ENCODE measurements at regions not wholly inside any gene's neighbourhood (a gene's known extent, or its start where the extent isn't known, plus 50 kb on each side); places are given as distances from the start of the nearest gene placed in this dataset.

DNA sequence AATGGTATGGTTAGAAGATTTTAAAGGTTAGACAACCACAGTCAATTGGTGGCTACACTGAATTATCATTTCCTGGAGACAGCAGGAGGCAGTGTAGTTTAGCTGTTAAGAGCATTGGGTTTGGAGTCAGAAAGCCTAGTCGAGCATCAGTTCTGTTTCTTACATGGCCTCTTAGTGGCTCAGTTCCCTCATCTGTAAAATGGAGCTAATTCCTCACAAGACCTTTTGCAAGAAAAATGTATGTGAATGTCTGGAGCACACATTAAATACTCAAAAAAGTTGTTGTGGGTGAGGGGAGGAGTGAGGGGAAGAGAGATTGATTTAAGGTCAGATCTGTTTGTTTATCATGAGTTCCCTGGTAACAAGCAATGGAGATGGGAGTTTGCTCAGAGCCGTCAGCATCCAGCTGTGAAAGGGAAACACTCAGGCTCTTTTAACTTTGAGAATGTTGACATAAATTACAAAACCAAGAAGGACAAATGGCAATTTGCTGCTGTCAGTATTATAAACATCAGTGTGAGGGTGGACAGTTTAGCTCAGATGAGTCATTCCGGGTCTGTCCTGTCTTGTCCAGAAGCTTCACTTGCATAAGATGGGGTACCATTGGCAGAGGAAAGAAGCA, 98.2 kb upstream of the PGRMC2 start:
- Histone ChIP-seq H3K9me3 (replicated peaks; ENCODE audit: low read length) (no peaks in the 10 kb centered on the region), H3K4me3 (ENCODE audit: low read length) (no peak overlapping the region), H3K9ac (ENCODE audit: low read depth, low read length) (peak overlapping the region; percentile 59), H3K4me1 (ENCODE audit: control insufficient read depth, insufficient read depth, low read length) (peaks cover 50% of the 10 kb centered on the region), H3K4me2 (ENCODE audit: low read length) (peak overlapping the region; percentile 63), H3K36me3 (ENCODE audit: insufficient read depth, low read length) (no peaks in the 10 kb centered on the region), H3K27me3 (ENCODE audit: control insufficient read depth, insufficient read depth, low read length) (no peaks in the 10 kb centered on the region)

DNA sequence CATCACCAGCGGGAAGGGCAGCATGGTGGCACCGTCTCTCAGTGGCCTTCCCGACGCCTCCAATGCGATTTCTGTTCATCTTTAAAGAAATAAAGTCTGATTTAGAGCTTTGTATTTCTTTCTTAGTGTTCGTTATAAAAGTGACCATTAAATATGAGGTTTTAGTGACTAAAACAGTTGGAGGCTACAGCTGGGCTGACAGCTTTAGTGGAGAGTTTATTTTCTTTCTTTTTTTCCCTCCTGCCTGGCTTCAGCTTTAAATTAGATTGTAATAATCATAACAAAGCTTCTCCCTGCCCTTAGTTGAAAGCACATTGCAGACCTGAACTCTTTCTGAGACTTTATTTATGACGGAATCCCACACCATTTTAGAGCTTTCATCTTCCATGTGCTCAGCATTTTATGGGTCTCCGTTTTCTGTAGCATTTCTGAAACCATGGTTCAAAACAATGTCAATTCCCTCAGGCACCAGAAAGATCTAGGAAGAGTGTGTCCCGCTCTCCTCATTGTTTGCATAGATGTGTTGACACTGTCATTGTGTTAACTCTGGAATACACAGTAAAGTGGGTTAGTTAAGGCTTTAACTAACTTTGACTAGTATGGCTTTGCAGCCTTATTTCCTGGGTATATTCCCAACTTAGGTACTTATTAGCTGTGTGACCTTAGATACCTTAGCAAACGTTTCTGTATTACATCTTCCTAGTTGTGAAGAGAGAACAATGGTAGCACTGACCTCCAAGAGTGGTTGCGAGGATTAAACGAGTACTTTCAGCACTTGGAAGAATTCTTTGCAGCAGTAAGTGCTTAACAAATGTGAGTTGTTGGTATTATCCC, 97.4 kb upstream of the PGRMC2 start:
- no peaks in the 10 kb centered on the region for H3K9me3 ChIP-seq (replicated peaks; ENCODE audit: low read length)
- H3K4me3 ChIP-seq (ENCODE audit: low read length): no peak overlapping the region
- H3K4me1 ChIP-seq (ENCODE audit: control insufficient read depth, insufficient read depth, low read length): peaks cover 57% of the 10 kb centered on the region
- no peaks in the 10 kb centered on the region for H3K36me3 ChIP-seq (ENCODE audit: insufficient read depth, low read length)
- no peaks in the 10 kb centered on the region for H3K27me3 ChIP-seq (ENCODE audit: control insufficient read depth, insufficient read depth, low read length)
- peak overlapping the region; percentile 63 for H3K4me2 ChIP-seq (ENCODE audit: low read length)
- H3K9ac ChIP-seq (ENCODE audit: low read depth, low read length): peak overlapping the region; percentile 59

DNA sequence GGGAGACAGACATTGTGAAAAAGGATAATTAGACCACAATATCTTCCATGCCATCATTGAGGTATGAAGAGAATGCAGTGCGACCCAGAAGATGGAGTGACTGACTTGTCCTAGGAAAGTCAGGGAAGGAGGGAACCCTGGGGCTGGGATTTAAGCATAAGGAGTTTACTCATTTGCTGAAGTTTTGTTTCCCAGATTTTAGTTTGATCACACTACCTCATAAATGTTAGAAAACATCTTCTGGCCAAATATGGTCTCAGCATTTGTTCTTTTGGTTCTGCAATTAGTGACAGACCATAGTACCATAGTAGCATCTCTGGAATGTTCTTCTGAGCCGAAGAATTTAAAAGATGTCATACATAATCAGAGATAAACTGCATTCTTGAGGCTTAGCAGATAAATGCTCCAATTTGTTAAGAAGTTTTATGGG, 96.5 kb upstream of the PGRMC2 start:
- Histone ChIP-seq H3K9ac (ENCODE audit: low read depth, low read length) (peak overlapping the region; percentile 57), H3K4me3 (ENCODE audit: low read length) (peak overlapping the region; percentile 30), H3K4me1 (ENCODE audit: control insufficient read depth, insufficient read depth, low read length) (peaks cover 58% of the 10 kb centered on the region), H3K4me2 (ENCODE audit: low read length) (peak overlapping the region; percentile 40), H3K9me3 (replicated peaks; ENCODE audit: low read length) (no peaks in the 10 kb centered on the region), H3K36me3 (ENCODE audit: insufficient read depth, low read length) (no peaks in the 10 kb centered on the region), H3K27me3 (ENCODE audit: control insufficient read depth, insufficient read depth, low read length) (no peaks in the 10 kb centered on the region)

DNA sequence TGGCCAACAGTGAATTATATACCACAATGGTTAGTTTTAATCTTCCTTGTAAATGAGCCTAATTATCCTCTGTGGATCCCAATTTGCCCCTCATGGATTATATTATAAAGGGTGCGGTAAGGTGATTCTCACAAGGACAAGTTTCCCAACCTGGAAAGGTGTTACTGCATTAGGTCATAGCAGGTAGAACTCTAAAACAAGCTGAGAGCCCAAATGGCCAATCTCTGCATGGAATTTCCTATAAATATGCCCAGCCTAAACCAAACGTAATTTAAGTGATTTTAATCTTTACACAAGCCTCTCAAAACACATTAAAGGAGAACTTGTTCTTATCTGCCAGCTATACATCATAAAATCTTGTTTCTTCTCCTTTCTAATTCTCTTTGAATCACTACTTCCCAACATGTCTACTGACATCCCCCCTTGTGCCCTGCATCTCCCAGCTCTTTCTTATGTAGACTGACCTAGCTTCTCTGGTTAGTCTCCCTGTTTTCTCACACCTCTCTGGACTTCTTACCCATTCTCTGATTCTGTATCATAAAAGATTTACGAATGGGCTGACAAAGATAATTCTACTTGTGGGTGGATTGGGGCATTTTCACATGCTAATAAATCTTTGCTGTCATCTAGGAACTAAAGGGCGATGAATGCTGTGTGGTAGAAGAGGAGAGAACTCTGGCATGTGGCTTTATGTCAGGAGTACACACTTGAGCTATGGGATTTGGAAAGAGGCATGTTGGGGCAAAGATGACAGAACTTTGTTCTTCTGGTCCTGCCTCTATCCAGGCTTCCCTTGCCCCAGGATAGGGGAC, 94.3 kb upstream of the PGRMC2 start:
- H3K27me3 ChIP-seq (ENCODE audit: control insufficient read depth, insufficient read depth, low read length): no peaks in the 10 kb centered on the region
- no peak overlapping the region for H3K9ac ChIP-seq (ENCODE audit: low read depth, low read length)
- H3K4me2 ChIP-seq (ENCODE audit: low read length): no peak overlapping the region
- H3K36me3 ChIP-seq (ENCODE audit: insufficient read depth, low read length): no peaks in the 10 kb centered on the region
- peaks cover 44% of the 10 kb centered on the region for H3K4me1 ChIP-seq (ENCODE audit: control insufficient read depth, insufficient read depth, low read length)
- no peaks in the 10 kb centered on the region for H3K9me3 ChIP-seq (replicated peaks; ENCODE audit: low read length)
- H3K4me3 ChIP-seq (ENCODE audit: low read length): no peak overlapping the region

DNA sequence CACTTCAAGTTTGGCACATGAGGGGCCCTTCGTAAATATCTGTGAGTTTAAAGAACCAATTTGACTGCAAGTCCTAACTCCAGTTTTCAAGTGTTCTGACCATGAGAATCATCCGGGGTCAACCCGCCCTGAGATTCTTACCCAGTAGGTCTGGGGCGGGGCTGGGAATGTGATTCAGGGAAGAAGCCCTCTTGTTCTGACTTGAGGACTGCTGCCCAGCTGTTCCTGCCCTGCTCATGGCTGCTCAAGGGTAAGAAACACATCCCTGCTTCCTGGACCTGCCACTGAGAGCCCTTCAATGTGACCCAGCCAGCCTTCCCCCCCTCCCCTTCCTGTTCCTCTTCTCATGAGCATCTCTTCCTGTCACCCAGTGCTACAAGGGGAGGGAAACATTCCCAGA, 92.7 kb upstream of the PGRMC2 start:
- Histone ChIP-seq H3K27me3 (ENCODE audit: control insufficient read depth, insufficient read depth, low read length) (no peaks in the 10 kb centered on the region), H3K4me3 (ENCODE audit: low read length) (no peak overlapping the region), H3K9me3 (replicated peaks; ENCODE audit: low read length) (no peaks in the 10 kb centered on the region), H3K9ac (ENCODE audit: low read depth, low read length) (no peak overlapping the region), H3K36me3 (ENCODE audit: insufficient read depth, low read length) (no peaks in the 10 kb centered on the region), H3K4me2 (ENCODE audit: low read length) (no peak overlapping the region), H3K4me1 (ENCODE audit: control insufficient read depth, insufficient read depth, low read length) (peaks cover 28% of the 10 kb centered on the region)

DNA sequence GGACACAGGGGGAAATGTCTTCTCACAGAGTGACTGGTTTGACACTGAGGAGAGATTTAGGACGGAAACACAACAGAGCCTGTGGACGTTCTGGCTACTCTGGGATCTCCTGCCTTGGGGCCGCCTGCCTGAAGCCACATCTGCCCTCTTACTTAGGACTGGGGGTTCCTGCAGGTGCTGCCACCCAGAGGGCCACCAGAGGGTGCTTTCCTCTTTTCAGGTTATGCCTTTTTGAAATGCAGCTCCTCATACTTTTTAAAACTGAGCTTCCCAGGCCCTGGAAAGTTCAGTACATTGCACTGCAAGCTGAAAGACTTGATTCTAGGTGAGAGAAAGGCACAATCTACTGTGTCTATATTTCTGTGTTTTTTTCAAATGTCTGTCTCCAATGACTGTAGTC, 92.2 kb upstream of the PGRMC2 start:
- Histone ChIP-seq H3K9me3 (replicated peaks; ENCODE audit: low read length) (no peaks in the 10 kb centered on the region), H3K9ac (ENCODE audit: low read depth, low read length) (no peak overlapping the region), H3K27me3 (ENCODE audit: control insufficient read depth, insufficient read depth, low read length) (no peaks in the 10 kb centered on the region), H3K4me1 (ENCODE audit: control insufficient read depth, insufficient read depth, low read length) (peaks cover 24% of the 10 kb centered on the region), H3K4me3 (ENCODE audit: low read length) (no peak overlapping the region), H3K4me2 (ENCODE audit: low read length) (no peak overlapping the region), H3K36me3 (ENCODE audit: insufficient read depth, low read length) (no peaks in the 10 kb centered on the region)

DNA sequence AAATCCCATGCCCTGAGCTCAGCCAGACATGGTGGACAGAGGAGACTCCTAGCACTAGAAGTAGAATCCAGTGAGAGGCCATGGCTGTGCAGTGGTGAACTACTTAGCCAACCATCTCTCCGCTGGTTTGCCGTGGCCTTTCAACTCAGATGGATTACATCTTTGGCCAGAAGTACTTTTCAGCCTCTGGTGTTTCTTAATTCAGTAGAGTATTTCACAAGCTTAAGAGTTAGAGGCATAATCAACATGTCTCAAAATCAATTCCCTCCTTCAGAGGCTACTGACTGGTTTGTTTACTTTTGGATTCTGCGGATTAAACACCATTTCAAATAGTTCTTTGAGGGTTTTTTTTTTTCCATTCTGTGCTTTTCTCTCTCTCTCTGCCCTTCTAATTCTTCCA, 91.1 kb upstream of the PGRMC2 start:
- peaks cover 12% of the 10 kb centered on the region for H3K4me1 ChIP-seq (ENCODE audit: control insufficient read depth, insufficient read depth, low read length)
- no peak overlapping the region for H3K4me2 ChIP-seq (ENCODE audit: low read length)
- H3K9ac ChIP-seq (ENCODE audit: low read depth, low read length): no peak overlapping the region
- no peak overlapping the region for H3K4me3 ChIP-seq (ENCODE audit: low read length)
- H3K27me3 ChIP-seq (ENCODE audit: control insufficient read depth, insufficient read depth, low read length): no peaks in the 10 kb centered on the region
- H3K9me3 ChIP-seq (replicated peaks; ENCODE audit: low read length): no peaks in the 10 kb centered on the region
- no peaks in the 10 kb centered on the region for H3K36me3 ChIP-seq (ENCODE audit: insufficient read depth, low read length)

DNA sequence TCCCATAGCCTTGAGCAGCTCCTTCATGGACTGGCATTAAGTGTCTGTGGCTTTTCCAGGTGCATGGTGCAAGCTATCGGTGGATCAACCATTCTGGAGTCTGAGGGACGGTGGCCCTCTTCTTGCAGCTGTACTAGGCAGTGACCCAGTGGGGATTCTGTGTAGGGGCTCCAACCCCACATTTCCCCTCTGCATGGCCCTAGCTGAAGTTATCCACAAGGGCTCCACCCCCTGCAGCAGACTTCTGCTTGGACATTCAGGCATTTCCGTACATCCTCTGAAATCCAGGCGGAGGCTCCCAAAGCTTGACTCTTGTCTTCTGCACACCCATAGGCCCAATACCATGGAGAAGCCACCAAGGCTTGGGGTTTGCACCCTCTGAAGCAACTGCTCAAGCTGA, 89.3 kb upstream of the PGRMC2 start:
- Histone ChIP-seq H3K4me2 (ENCODE audit: low read length) (no peak overlapping the region), H3K9me3 (replicated peaks; ENCODE audit: low read length) (no peaks in the 10 kb centered on the region), H3K4me3 (ENCODE audit: low read length) (no peak overlapping the region), H3K36me3 (ENCODE audit: insufficient read depth, low read length) (no peaks in the 10 kb centered on the region), H3K27me3 (ENCODE audit: control insufficient read depth, insufficient read depth, low read length) (no peaks in the 10 kb centered on the region), H3K4me1 (ENCODE audit: control insufficient read depth, insufficient read depth, low read length) (peaks cover 7% of the 10 kb centered on the region), H3K9ac (ENCODE audit: low read depth, low read length) (no peak overlapping the region)

DNA sequence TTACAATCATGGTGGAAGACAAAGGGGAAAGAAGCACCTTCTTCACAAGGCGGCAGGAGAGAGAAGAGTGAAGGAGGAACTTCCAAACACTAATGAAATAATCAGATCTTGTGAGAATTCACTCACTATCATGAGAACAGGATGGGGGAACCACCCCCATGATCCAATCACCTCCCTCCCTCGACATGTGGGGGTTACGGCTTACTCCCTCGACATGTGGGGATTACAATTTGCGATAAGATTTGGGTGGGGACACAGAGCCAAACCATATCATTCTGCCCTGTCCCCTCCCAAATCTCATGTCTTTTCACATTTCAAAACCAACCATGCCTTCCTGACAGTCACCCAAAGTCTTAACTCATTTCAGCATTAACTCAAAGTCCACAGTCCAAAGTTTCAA, 88.7 kb upstream of the PGRMC2 start:
- Histone ChIP-seq H3K9me3 (replicated peaks; ENCODE audit: low read length) (no peaks in the 10 kb centered on the region), H3K36me3 (ENCODE audit: insufficient read depth, low read length) (no peaks in the 10 kb centered on the region), H3K27me3 (ENCODE audit: control insufficient read depth, insufficient read depth, low read length) (no peaks in the 10 kb centered on the region), H3K4me2 (ENCODE audit: low read length) (no peak overlapping the region), H3K4me1 (ENCODE audit: control insufficient read depth, insufficient read depth, low read length) (peaks cover 13% of the 10 kb centered on the region), H3K9ac (ENCODE audit: low read depth, low read length) (no peak overlapping the region), H3K4me3 (ENCODE audit: low read length) (no peak overlapping the region)

DNA sequence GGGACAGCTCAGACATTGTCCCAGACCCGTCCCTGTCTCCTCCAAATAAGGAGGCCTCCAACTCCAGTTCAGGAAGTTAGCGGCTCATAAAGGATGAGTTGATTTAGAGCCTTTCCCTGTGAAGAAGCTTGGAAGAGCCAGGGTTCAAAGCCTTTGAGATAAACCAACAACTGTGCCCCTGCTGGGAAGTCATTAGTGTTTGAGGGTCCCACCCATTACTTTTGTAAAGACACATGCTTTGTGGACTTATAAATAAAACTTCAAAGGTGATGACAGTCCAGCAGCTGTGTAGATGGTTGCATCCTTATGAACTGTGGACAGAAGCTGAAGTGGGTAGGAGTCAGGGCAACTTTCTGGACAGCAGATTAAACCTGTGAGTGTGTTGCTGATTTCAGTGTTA, 86.0 kb upstream of the PGRMC2 start:
- Histone ChIP-seq H3K9me3 (replicated peaks; ENCODE audit: low read length) (no peaks in the 10 kb centered on the region), H3K27me3 (ENCODE audit: control insufficient read depth, insufficient read depth, low read length) (no peaks in the 10 kb centered on the region)

DNA sequence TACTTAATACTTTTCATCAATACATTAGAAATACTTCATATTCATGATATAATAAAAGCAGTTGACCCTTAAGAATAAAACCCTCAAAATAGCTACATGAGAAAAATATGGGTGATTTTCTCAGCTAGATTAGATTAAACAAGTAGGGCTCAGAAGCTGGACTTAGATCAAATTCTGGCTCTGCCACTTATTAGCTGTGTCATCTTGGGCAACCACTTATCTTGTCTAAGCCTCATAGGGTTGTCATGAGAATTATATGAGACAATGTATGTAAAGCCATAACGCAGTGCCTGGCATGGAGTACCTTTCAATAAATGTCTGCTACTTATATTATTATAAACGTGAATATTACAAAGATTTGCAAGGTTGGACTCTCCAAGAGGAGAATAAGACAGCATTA, 84.3 kb upstream of the PGRMC2 start:
- H3K4me1 ChIP-seq (ENCODE audit: control insufficient read depth, insufficient read depth, low read length): peaks cover 16% of the 10 kb centered on the region
- H3K27me3 ChIP-seq (ENCODE audit: control insufficient read depth, insufficient read depth, low read length): no peaks in the 10 kb centered on the region
- no peaks in the 10 kb centered on the region for H3K9me3 ChIP-seq (replicated peaks; ENCODE audit: low read length)
- H3K36me3 ChIP-seq (ENCODE audit: insufficient read depth, low read length): no peaks in the 10 kb centered on the region
- H3K9ac ChIP-seq (ENCODE audit: low read depth, low read length): no peak overlapping the region
- H3K4me2 ChIP-seq (ENCODE audit: low read length): no peak overlapping the region
- H3K4me3 ChIP-seq (ENCODE audit: low read length): no peak overlapping the region

More for the DNA sequence above, 86.0 kb upstream of the PGRMC2 start:
- H3K4me1 ChIP-seq (ENCODE audit: control insufficient read depth, insufficient read depth, low read length): peaks cover 16% of the 10 kb centered on the region
- H3K4me3 ChIP-seq (ENCODE audit: low read length): no peak overlapping the region
- no peak overlapping the region for H3K4me2 ChIP-seq (ENCODE audit: low read length)
- no peaks in the 10 kb centered on the region for H3K36me3 ChIP-seq (ENCODE audit: insufficient read depth, low read length)
- no peak overlapping the region for H3K9ac ChIP-seq (ENCODE audit: low read depth, low read length)
